ENCODE measurements at regions not wholly inside any gene's neighbourhood (a gene's known extent, or its start where the extent isn't known, plus 50 kb on each side); places are given as distances from the start of the nearest gene placed in this dataset.

DNA sequence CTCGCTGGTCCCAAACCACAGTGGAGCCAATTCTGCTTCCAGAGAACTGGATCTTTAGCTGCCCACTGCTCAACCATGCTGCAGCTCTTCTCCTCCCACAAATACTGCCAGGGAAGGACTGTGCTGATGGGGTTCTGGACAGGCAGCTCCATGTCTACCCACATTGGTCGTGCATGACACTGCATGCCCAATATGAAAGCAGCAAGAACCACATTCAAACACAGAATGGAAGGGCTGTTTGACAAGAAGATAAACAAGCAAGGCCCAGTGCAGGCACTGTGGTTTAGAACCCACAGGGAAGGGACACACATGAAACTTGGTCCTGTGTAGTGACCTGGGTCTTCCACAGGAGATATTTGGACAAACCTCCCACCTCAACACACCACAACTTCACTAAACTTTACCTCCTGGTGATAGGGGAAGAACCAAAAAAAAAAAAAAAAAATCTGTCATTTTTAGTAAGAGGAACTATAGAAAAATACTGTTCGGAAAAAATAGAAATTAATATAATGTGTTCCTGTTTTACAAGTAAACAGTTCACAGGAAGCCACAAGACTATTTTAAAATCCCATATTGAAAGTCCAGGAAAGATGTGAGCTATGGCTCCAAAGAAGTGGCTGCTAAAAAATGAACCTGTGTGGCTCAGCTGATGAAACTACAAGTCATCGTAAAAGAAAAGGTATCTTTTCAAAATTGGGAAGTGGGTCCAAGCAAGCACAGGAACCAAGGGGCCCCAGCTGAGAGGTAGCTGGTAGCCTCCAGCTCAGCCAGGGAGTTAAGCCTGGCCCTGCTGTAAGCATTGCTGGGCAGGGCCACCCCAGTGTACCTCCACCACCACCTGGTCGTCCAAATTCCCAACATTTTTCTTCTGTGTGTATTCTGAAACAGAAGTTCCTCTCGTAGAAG, 77.7 kb upstream of the ACAN start:
- Histone ChIP-seq H3K36me3 (ENCODE audit: insufficient read depth, low read length) (no peaks in the 10 kb centered on the region), H3K9me3 (ENCODE audit: insufficient read depth, low read depth, low read length) (0 out of 2 replicates have a peak, but pooled peaks cover 2% of the 10 kb centered on the region), H3K4me3 (ENCODE audit: low read length) (no peak overlapping the region), H3K27me3 (ENCODE audit: insufficient read depth, low read length) (no peaks in the 10 kb centered on the region), H3K9ac (ENCODE audit: low read depth, low read length) (no peak overlapping the region), H3K4me1 (ENCODE audit: insufficient read depth, low read length) (no peaks in the 10 kb centered on the region), H3K27ac (ENCODE audit: low read depth, low read length) (no peak overlapping the region)
- 79% methylated on average over 5 of the region's 6 CpGs for WGBS

DNA sequence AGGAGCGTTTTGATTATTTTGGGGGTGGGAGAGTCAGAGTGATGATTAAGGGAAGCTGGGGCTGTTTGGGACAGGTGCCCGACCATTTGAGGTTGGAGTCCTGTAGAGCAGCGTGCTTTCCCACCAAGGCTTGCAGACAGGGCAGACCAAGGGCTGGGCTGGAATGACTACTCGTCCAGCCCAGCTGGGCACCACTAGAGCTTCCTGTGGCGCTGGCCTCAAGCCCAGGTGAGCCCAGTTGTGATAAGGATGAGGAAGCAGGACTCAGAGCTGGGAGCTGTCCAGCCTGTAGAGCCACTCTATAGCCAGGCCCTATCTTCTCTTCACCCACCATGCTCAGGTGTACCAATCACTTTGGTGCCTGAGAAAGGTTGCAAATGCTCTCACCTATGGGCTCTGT, 75.8 kb upstream of the ACAN start:
- Histone ChIP-seq H3K4me3 (ENCODE audit: low read length) (no peak overlapping the region), H3K4me1 (ENCODE audit: insufficient read depth, low read length) (no peaks in the 10 kb centered on the region), H3K9me3 (ENCODE audit: insufficient read depth, low read depth, low read length) (0 out of 2 replicates have a peak, but pooled peaks cover 2% of the 10 kb centered on the region), H3K27ac (ENCODE audit: low read depth, low read length) (no peak overlapping the region), H3K27me3 (ENCODE audit: insufficient read depth, low read length) (no peaks in the 10 kb centered on the region), H3K36me3 (ENCODE audit: insufficient read depth, low read length) (no peaks in the 10 kb centered on the region), H3K9ac (ENCODE audit: low read depth, low read length) (no peak overlapping the region)
- WGBS = 86% methylated on average over 5 of the region's 5 CpGs

DNA sequence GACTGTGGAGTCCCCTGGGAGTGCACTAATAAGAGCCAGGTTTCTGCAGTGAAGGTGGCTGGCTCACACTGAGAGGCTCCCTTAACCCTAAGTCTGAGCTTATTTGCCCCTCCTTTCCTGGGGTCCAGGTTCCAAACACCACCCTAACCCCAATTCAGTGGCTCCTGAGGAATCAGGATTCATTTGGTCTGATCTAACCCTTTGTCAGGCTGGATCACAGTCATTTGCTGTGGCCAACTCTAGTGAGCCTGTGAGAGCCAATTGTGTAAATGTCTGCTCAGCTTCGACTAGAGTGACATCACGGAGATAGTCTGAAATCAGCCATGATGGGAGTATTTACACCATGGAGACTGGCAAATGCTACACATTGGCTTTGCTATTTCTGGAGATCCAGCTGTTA, 73.7 kb upstream of the ACAN start:
- WGBS = 82% methylated on average over 2 of the region's 2 CpGs
- H3K9ac ChIP-seq (ENCODE audit: low read depth, low read length) = no peak overlapping the region
- H3K27me3 ChIP-seq (ENCODE audit: insufficient read depth, low read length) = no peaks in the 10 kb centered on the region

DNA sequence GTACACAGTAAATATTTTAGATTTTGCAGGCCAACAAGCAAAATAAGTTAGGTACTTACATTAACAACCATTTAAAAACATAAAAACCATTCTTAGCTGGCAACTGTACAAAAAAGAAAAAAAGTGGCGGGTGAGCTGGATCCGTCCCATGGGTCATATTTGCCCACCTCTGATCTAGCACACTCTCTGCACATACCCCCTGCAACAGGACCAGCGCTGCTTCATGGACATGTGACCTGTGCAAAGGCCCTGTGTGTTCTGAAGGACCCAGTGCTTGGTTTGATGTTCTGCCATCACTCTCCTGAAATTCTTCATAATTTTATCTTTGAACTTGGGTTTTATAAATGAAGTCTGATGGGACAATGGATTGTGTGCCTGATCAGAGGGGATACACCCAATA, 72.5 kb upstream of the ACAN start:
- H3K36me3 ChIP-seq (ENCODE audit: insufficient read depth, low read length) = no peaks in the 10 kb centered on the region
- H3K9me3 ChIP-seq (ENCODE audit: insufficient read depth, low read depth, low read length) = no peaks in the 10 kb centered on the region
- no peaks in the 10 kb centered on the region for H3K27me3 ChIP-seq (ENCODE audit: insufficient read depth, low read length)
- WGBS = 89% methylated on average over 3 of the region's 3 CpGs
- H3K4me1 ChIP-seq (ENCODE audit: insufficient read depth, low read length) = no peaks in the 10 kb centered on the region
- H3K27ac ChIP-seq (ENCODE audit: low read depth, low read length) = no peak overlapping the region
- no peak overlapping the region for H3K9ac ChIP-seq (ENCODE audit: low read depth, low read length)
- no peak overlapping the region for H3K4me3 ChIP-seq (ENCODE audit: low read length)

More for the DNA sequence above, 73.7 kb upstream of the ACAN start:
- Histone ChIP-seq H3K9me3 (ENCODE audit: insufficient read depth, low read depth, low read length) (no peaks in the 10 kb centered on the region), H3K36me3 (ENCODE audit: insufficient read depth, low read length) (no peaks in the 10 kb centered on the region), H3K4me3 (ENCODE audit: low read length) (no peak overlapping the region), H3K4me1 (ENCODE audit: insufficient read depth, low read length) (no peaks in the 10 kb centered on the region), H3K27ac (ENCODE audit: low read depth, low read length) (no peak overlapping the region)

DNA sequence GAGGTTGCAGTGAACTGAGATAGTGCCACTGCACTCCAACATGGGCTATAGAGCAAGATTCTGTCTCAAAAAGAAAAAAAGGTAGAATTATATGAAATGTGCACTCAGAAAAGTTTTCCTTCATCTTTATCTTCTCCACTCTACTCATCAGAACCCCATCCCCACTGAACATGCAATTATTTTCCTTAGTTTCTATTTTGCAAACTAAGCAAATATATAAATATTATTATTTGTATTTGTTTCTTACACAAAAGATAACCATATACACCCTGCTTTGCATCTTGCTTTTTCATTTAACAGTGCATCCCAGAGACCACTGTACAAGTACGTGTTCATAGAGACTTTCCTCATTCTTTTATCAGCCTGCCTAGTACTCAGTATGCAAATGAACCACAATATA, 68.0 kb upstream of the ACAN start:
- H3K9me3 ChIP-seq (ENCODE audit: insufficient read depth, low read depth, low read length) = no peaks in the 10 kb centered on the region
- H3K4me1 ChIP-seq (ENCODE audit: insufficient read depth, low read length) = no peaks in the 10 kb centered on the region
- no peak overlapping the region for H3K27ac ChIP-seq (ENCODE audit: low read depth, low read length)
- H3K4me3 ChIP-seq (ENCODE audit: low read length) = no peak overlapping the region
- H3K36me3 ChIP-seq (ENCODE audit: insufficient read depth, low read length) = no peaks in the 10 kb centered on the region
- no peak overlapping the region for H3K9ac ChIP-seq (ENCODE audit: low read depth, low read length)
- no peaks in the 10 kb centered on the region for H3K27me3 ChIP-seq (ENCODE audit: insufficient read depth, low read length)
- WGBS = 97% methylated on average over 1 of the region's 1 CpG

DNA sequence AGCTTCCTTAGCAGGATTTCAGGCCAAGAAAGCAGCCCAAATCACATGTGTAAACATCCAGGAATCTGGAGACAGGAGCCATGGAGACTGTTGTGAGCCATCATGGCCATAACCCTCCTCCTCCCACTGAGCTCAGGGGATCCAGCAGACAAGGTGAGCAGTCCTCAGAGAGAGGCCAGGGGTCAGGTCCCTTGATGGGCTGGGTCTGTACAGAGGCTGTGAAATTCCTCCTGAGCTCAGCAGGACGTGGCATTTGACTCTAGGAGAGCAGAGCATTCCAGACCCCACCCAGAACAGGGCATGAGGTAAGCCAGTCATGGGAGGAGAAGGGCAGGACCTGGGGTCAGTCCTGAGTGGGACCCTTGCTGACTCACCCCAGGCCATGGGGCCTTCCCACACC, 67.0 kb upstream of the ACAN start:
- Histone ChIP-seq H3K27ac (ENCODE audit: low read depth, low read length) (no peak overlapping the region), H3K36me3 (ENCODE audit: insufficient read depth, low read length) (no peaks in the 10 kb centered on the region), H3K4me1 (ENCODE audit: insufficient read depth, low read length) (no peaks in the 10 kb centered on the region), H3K27me3 (ENCODE audit: insufficient read depth, low read length) (no peaks in the 10 kb centered on the region), H3K4me3 (ENCODE audit: low read length) (no peak overlapping the region), H3K9me3 (ENCODE audit: insufficient read depth, low read depth, low read length) (no peaks in the 10 kb centered on the region), H3K9ac (ENCODE audit: low read depth, low read length) (no peak overlapping the region)
- WGBS = 44% methylated on average over 1 of the region's 1 CpG

DNA sequence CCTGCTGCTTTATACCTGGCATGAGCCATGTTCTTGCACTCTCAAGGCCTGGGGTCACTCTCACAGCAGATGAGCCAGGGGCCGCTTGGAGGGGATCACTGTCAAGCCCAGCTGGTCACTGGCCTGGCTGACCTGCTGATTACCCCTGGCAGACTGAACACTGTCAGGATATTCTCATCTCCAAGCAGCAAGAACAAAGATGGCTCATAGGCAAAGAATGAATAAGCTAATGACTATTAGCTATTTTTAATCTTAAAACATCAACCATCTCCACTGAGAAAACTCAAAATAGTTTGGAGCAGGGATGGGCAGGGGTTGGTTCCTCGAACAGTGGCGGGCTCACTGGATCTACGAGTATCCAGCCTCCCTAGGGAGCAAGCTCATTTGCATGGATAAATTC, 64.4 kb upstream of the ACAN start:
- 85% methylated on average over 4 of the region's 4 CpGs for WGBS
- no peaks in the 10 kb centered on the region for H3K36me3 ChIP-seq (ENCODE audit: insufficient read depth, low read length)
- H3K4me3 ChIP-seq (ENCODE audit: low read length) = no peak overlapping the region
- no peaks in the 10 kb centered on the region for H3K27me3 ChIP-seq (ENCODE audit: insufficient read depth, low read length)
- H3K9me3 ChIP-seq (ENCODE audit: insufficient read depth, low read depth, low read length) = no peaks in the 10 kb centered on the region
- no peak overlapping the region for H3K9ac ChIP-seq (ENCODE audit: low read depth, low read length)
- H3K27ac ChIP-seq (ENCODE audit: low read depth, low read length) = no peak overlapping the region
- H3K4me1 ChIP-seq (ENCODE audit: insufficient read depth, low read length) = no peaks in the 10 kb centered on the region

DNA sequence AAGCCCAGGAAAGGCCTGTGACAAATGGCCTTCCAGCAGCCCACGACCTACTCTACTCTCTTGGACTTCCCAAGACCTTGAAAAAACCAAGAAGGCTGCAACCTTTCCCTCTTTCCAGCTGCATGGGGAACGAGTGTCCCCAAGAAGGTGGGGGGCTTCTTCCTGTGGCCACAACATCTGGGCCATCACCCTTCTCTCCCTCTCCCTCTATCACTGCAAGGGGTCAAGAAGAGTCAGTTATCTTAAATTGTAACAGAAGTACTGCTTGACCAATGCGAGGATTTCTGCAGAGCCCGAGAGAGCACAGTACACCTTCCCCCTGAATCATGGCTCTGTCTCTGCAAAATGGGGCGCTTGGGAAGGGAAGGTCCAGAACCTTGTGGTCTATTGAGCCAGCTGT, 63.7 kb upstream of the ACAN start:
- no peaks in the 10 kb centered on the region for H3K36me3 ChIP-seq (ENCODE audit: insufficient read depth, low read length)
- no peak overlapping the region for H3K27ac ChIP-seq (ENCODE audit: low read depth, low read length)
- 0 out of 2 replicates have a peak, but pooled peaks cover 1% of the 10 kb centered on the region for H3K4me1 ChIP-seq (ENCODE audit: insufficient read depth, low read length)
- no peak overlapping the region for H3K9ac ChIP-seq (ENCODE audit: low read depth, low read length)
- H3K9me3 ChIP-seq (ENCODE audit: insufficient read depth, low read depth, low read length) = no peaks in the 10 kb centered on the region
- WGBS = 88% methylated on average over 5 of the region's 5 CpGs
- no peak overlapping the region for H3K4me3 ChIP-seq (ENCODE audit: low read length)
- no peaks in the 10 kb centered on the region for H3K27me3 ChIP-seq (ENCODE audit: insufficient read depth, low read length)

DNA sequence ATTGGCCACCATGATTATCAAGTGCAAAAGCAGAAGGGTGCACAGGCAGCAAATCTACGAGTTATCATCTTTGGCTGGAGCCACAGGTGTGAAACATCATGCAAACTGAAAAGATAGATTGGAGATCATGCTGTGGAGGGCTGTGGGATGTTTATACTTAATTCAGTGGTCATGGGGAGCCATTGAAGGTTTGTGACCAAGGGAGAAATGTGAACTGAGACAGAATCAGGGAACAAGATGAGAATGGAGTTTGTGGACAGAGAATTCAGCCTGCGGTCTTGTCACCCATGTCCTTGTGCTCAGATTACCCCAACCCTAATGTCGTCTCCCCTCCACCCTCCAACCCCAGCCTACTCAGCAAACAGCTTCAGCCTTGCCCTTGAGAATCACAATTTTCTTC, 62.9 kb upstream of the ACAN start:
- WGBS = 91% methylated on average over 3 of the region's 3 CpGs
- H3K4me1 ChIP-seq (ENCODE audit: insufficient read depth, low read length) = peaks cover 3% of the 10 kb centered on the region; the same call in 1 of the 2 replicates
- H3K4me3 ChIP-seq (ENCODE audit: low read length) = no peak overlapping the region
- no peak overlapping the region for H3K9ac ChIP-seq (ENCODE audit: low read depth, low read length)
- H3K27me3 ChIP-seq (ENCODE audit: insufficient read depth, low read length) = no peaks in the 10 kb centered on the region
- no peak overlapping the region for H3K27ac ChIP-seq (ENCODE audit: low read depth, low read length)
- H3K36me3 ChIP-seq (ENCODE audit: insufficient read depth, low read length) = no peaks in the 10 kb centered on the region
- no peaks in the 10 kb centered on the region for H3K9me3 ChIP-seq (ENCODE audit: insufficient read depth, low read depth, low read length)

DNA sequence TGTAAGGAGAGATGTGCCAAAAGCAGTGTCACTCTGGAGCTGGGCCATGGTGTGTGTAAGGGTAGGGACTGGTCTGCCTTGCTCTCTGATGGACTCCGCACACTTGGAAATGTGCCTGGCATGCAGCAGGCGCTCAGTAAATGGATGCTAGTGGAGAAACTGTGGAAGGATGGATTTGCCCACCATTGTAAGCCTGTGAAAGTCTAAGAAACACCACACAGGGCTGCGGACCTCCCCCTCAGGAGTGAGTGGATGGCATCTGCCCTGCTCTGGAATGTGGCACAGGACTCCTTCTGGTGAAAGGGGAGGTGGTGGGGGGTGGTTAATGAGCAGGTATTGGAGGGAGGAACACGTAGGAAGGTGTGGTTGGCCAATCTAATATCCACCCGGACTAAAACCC, 62.2 kb upstream of the ACAN start:
- Histone ChIP-seq H3K27me3 (ENCODE audit: insufficient read depth, low read length) (no peaks in the 10 kb centered on the region), H3K27ac (ENCODE audit: low read depth, low read length) (no peak overlapping the region), H3K9me3 (ENCODE audit: insufficient read depth, low read depth, low read length) (no peaks in the 10 kb centered on the region), H3K4me3 (ENCODE audit: low read length) (no peak overlapping the region), H3K4me1 (ENCODE audit: insufficient read depth, low read length) (peaks cover 3% of the 10 kb centered on the region; the same call in 1 of the 2 replicates), H3K36me3 (ENCODE audit: insufficient read depth, low read length) (no peaks in the 10 kb centered on the region), H3K9ac (ENCODE audit: low read depth, low read length) (no peak overlapping the region)
- 93% methylated on average over 5 of the region's 5 CpGs for WGBS

DNA sequence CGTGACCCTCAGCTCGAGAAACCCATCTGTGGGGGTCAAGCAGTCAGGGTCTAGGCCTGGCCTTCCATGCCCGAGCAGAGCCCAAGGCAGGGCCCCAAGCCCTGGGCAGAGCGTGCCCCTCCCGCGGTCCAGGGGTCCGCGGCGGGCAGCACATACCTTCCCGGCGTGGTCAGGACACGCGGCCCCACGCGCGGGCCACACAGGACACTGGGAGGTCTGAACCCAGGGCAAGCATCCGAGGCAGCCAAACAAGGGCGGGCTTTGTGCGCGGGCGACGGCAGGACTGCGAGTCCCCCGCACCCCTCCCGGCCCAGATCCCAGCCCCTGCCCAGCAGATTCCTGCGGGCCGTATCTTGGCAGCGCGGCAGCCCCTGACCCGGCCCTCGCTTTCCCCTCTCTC, 61.6 kb upstream of the ACAN start:
- Histone ChIP-seq H3K4me1 (ENCODE audit: insufficient read depth, low read length) (peaks cover 3% of the 10 kb centered on the region; the same call in 1 of the 2 replicates), H3K9me3 (ENCODE audit: insufficient read depth, low read depth, low read length) (no peaks in the 10 kb centered on the region), H3K4me3 (ENCODE audit: low read length) (no peak overlapping the region), H3K9ac (ENCODE audit: low read depth, low read length) (no peak overlapping the region), H3K27ac (ENCODE audit: low read depth, low read length) (no peak overlapping the region), H3K36me3 (ENCODE audit: insufficient read depth, low read length) (no peaks in the 10 kb centered on the region), H3K27me3 (ENCODE audit: insufficient read depth, low read length) (no peaks in the 10 kb centered on the region)
- 95% methylated on average over 31 of the region's 31 CpGs for WGBS
